ENCODE measurements at regions not wholly inside any gene's neighbourhood (a gene's known extent, or its start where the extent isn't known, plus 50 kb on each side); places are given as distances from the start of the nearest gene placed in this dataset.

- Histone ChIP-seq H3K9me3 (ENCODE audit: control insufficient read depth in 4 of 4, low read length in 3 of 4) (peaks cover 0 to 10% (median 3%) of the 10 kb centered on the region in 4 donors), H3K27ac (ENCODE audit: low read depth in 1 of 2, low read length in 2 of 2) (no peak overlapping the region), H3K4me3 (ENCODE audit: low read depth in 1 of 3, low read length in 3 of 3) (no peak overlapping the region), H3K9ac (ENCODE audit: low read depth in 1 of 2, low read length in 2 of 2) (no peak overlapping the region), H3K4me1 (ENCODE audit: control insufficient read depth in 4 of 4, insufficient read depth in 4 of 4, low read length in 3 of 4) (no peaks in the 10 kb centered on the region), H3K36me3 (ENCODE audit: control insufficient read depth in 4 of 4, insufficient read depth in 3 of 4, low read depth in 1 of 4, low read length in 3 of 4) (no peaks in the 10 kb centered on the region), H3K27me3 (ENCODE audit: control insufficient read depth in 4 of 4, insufficient read depth in 4 of 4, low read length in 3 of 4) (no peaks in the 10 kb centered on the region)
- TF ChIP-seq REST (IDR thresholded peaks at IDR 0.05) (no peak), RXRA (IDR thresholded peaks at IDR 0.05) (no peak), CTCF (IDR thresholded peaks at IDR 0.05; ENCODE audit: low read depth, low read length, missing input control) (no peak), NR2F2 (IDR thresholded peaks at IDR 0.05) (no peak), GABPA (IDR thresholded peaks at IDR 0.05 in 1 of 2, conservative IDR thresholded peaks at IDR 0.05 in 1 of 2) (no peak), FOXA1 (IDR thresholded peaks at IDR 0.05) (no peak), FOXA2 (IDR thresholded peaks at IDR 0.05) (no peak)
- WGBS, result 99% methylated on average over 1 of the region's 1 CpG
- no peak for DNase-seq (ENCODE audit: low spot score)
These were observed 75.9 kb upstream of the ATF7IP start for GRCh38 chr12:14289601-14290000.

DNA sequence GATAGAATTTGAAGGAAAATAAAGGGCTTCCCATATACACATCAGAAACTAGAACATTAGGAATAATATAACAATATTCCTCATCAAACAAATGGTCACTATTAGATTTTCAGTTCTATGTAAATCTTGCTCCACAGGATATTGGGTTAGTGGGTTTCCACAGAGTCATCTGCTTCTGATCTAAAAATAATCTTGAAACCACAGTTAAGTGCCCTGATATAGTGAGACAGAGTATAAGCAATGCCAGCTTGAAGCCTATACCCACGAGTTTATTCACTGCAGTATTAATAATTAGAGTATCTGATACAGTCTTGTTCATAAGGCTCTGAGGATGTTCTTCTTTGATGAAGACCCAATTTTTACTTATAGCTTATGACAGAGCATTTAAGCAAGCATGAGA lies 74.5 kb upstream of the ATF7IP start:
- Histone ChIP-seq H3K4me3 (ENCODE audit: low read depth in 1 of 3, low read length in 3 of 3) (no peak overlapping the region), H3K36me3 (ENCODE audit: control insufficient read depth in 4 of 4, insufficient read depth in 3 of 4, low read depth in 1 of 4, low read length in 3 of 4) (no peaks in the 10 kb centered on the region), H3K27me3 (ENCODE audit: control insufficient read depth in 4 of 4, insufficient read depth in 4 of 4, low read length in 3 of 4) (no peaks in the 10 kb centered on the region), H3K9ac (ENCODE audit: low read depth in 1 of 2, low read length in 2 of 2) (no peak overlapping the region), H3K27ac (ENCODE audit: low read depth in 1 of 2, low read length in 2 of 2) (no peak overlapping the region), H3K9me3 (ENCODE audit: control insufficient read depth in 4 of 4, low read length in 3 of 4) (peaks cover 0 to 10% (median 4%) of the 10 kb centered on the region in 4 donors), H3K4me1 (ENCODE audit: control insufficient read depth in 4 of 4, insufficient read depth in 4 of 4, low read length in 3 of 4) (no peaks in the 10 kb centered on the region)
- WGBS, result 67% methylated on average over 1 of the region's 1 CpG
- TF ChIP-seq, protein P1, sequence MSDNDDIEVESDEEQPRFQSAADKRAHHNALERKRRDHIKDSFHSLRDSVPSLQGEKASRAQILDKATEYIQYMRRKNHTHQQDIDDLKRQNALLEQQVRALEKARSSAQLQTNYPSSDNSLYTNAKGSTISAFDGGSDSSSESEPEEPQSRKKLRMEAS (IDR thresholded peaks at IDR 0.05), result no peak
- TF ChIP-seq RAD21 (IDR thresholded peaks at IDR 0.05), result no peak
- no peak for TF ChIP-seq EGR1 (IDR thresholded peaks at IDR 0.05; ENCODE audit: low read depth in 2 of 2)
- no peak for TF ChIP-seq JUND (IDR thresholded peaks at IDR 0.05)
- TF ChIP-seq YY1 (IDR thresholded peaks at IDR 0.05), result no peak
- TF ChIP-seq RXRA (IDR thresholded peaks at IDR 0.05), result no peak
- no peak for TF ChIP-seq SP1 (IDR thresholded peaks at IDR 0.05)
- TF ChIP-seq, protein P2, sequence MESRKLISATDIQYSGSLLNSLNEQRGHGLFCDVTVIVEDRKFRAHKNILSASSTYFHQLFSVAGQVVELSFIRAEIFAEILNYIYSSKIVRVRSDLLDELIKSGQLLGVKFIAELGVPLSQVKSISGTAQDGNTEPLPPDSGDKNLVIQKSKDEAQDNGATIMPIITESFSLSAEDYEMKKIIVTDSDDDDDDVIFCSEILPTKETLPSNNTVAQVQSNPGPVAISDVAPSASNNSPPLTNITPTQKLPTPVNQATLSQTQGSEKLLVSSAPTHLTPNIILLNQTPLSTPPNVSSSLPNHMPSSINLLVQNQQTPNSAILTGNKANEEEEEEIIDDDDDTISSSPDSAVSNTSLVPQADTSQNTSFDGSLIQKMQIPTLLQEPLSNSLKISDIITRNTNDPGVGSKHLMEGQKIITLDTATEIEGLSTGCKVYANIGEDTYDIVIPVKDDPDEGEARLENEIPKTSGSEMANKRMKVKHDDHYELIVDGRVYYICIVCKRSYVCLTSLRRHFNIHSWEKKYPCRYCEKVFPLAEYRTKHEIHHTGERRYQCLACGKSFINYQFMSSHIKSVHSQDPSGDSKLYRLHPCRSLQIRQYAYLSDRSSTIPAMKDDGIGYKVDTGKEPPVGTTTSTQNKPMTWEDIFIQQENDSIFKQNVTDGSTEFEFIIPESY (IDR thresholded peaks at IDR 0.05), result no peak
- no peak for TF ChIP-seq GABPA (IDR thresholded peaks at IDR 0.05 in 1 of 2, conservative IDR thresholded peaks at IDR 0.05 in 1 of 2)
- TF ChIP-seq FOXA1 (IDR thresholded peaks at IDR 0.05), result no peak
- no peak for TF ChIP-seq FOXA2 (IDR thresholded peaks at IDR 0.05)
- TF ChIP-seq ATF3 (IDR thresholded peaks at IDR 0.05), result no peak
- no peak for TF ChIP-seq CTCF (IDR thresholded peaks at IDR 0.05; ENCODE audit: low read depth, low read length, missing input control)
- TF ChIP-seq NR2F2 (IDR thresholded peaks at IDR 0.05), result no peak
- DNase-seq (ENCODE audit: low spot score), result no peak

Data from liver (tissue), 8 donors.